ENCODE measurements at regions not wholly inside any gene's neighbourhood (a gene's known extent, or its start where the extent isn't known, plus 50 kb on each side); places are given as distances from the start of the nearest gene placed in this dataset.

DNA sequence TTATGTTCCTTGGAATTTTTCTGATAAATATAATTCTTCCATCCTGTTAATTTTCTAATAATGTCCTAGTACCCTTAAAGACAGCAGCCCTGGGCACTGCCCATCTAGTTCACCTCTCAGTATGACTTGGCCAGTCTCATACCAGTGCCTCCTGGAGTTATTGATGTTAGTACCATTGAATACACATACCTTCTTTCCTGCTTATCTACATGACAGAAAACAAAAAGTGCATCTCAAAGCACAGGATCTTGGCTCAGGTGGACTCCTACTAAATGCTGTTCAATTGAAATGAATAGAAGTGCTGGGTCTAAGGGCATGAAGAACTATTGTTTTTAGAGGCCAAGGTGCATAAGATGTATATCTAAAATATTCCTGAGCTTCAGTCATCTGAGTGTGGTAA, 669.7 kb downstream of the NR2F1-AS1 start:
- TF ChIP-seq, protein P1, sequence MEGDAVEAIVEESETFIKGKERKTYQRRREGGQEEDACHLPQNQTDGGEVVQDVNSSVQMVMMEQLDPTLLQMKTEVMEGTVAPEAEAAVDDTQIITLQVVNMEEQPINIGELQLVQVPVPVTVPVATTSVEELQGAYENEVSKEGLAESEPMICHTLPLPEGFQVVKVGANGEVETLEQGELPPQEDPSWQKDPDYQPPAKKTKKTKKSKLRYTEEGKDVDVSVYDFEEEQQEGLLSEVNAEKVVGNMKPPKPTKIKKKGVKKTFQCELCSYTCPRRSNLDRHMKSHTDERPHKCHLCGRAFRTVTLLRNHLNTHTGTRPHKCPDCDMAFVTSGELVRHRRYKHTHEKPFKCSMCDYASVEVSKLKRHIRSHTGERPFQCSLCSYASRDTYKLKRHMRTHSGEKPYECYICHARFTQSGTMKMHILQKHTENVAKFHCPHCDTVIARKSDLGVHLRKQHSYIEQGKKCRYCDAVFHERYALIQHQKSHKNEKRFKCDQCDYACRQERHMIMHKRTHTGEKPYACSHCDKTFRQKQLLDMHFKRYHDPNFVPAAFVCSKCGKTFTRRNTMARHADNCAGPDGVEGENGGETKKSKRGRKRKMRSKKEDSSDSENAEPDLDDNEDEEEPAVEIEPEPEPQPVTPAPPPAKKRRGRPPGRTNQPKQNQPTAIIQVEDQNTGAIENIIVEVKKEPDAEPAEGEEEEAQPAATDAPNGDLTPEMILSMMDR (conservative IDR thresholded peaks at IDR 0.05 in 1 of 2, IDR thresholded peaks at IDR 0.05 in 1 of 2; ENCODE audit: extremely low read depth in 1 of 2, insufficient read depth in 1 of 2, low read depth in 1 of 2, low read length in 2 of 2): no peak
- TF ChIP-seq EZH2 (IDR thresholded peaks at IDR 0.05; ENCODE audit: borderline replicate concordance, low read length): no peak
